NB4 (cell line): ENCODE measurements at regions not wholly inside any gene's neighbourhood (a gene's known extent, or its start where the extent isn't known, plus 50 kb on each side); places are given as distances from the start of the nearest gene placed in this dataset.

Experiments
- CTCF ChIP-seq: IDR thresholded peaks from one replicate; pipeline ENCODE4 v1.5.1; 2012; ENCODE audit warnings: low read depth, low read length
- MAX ChIP-seq: IDR thresholded peaks from 2 replicates; pipeline ENCODE4 v1.6.1; 2011; ENCODE audit warnings: low read depth, low read length
- MYC ChIP-seq: IDR thresholded peaks from 2 replicates; pipeline ENCODE4 v1.6.1; 2011; ENCODE audit warnings: low read depth, low read length
- POLR2A ChIP-seq: IDR thresholded peaks from 2 replicates; pipeline ENCODE4 v1.6.1; 2011; ENCODE audit warnings: mild to moderate bottlenecking; ENCODE audit not compliant: insufficient read length; ENCODE audit errors: extremely low read depth

GRCh38 chr7:131786204-131786603 is 229.8 kb upstream of the PODXL start:
- TF ChIP-seq CTCF (no peak), MYC (no peak), POLR2A (no peak), MAX (no peak)
